ENCODE measurements at regions not wholly inside any gene's neighbourhood (a gene's known extent, or its start where the extent isn't known, plus 50 kb on each side); places are given as distances from the start of the nearest gene placed in this dataset.
A peak's percentile ranks its signal among the peaks of the same experiment; 100 is the strongest.
"Not testable (repeated sequence)": the region's sequence is repeated elsewhere in the genome, so short reads cannot be mapped to it uniquely, and the experiment has no call there.

- not testable (repeated sequence) for DNase-seq (ENCODE audit: low read depth)
Measured at GRCh38 chr1:273772-274171, 177.7 kb downstream of the OR4F29 start.

GRCh38 chr1:267815-268214 is 183.7 kb downstream of the OR4F29 start:
- TF ChIP-seq CTCF (IDR thresholded peaks at IDR 0.05; ENCODE audit: low read depth, low read length), result peak; percentile 40
- H3K4me3 ChIP-seq (ENCODE audit: low read depth, low read length), result not testable (repeated sequence)
- peak; percentile 78 for DNase-seq (ENCODE audit: low read depth)

More at GRCh38 chr1:273772-274171, 177.7 kb downstream of the OR4F29 start:
- peak overlapping the region; percentile 64 for H3K4me3 ChIP-seq (ENCODE audit: low read depth, low read length)

Measured in NB4 (cell line).